Fibroblast of lung (primary cell): ENCODE measurements at regions not wholly inside any gene's neighbourhood (a gene's known extent, or its start where the extent isn't known, plus 50 kb on each side); places are given as distances from the start of the nearest gene placed in this dataset.

ENCODE experiments used
- EZH2 ChIP-seq: IDR thresholded peaks from 2 replicates; pipeline ENCODE4 v1.5.1; 2012; ENCODE audit warnings: low read length, control low read depth, mild to moderate bottlenecking; ENCODE audit errors: missing control alignments
- TF ChIP-seq, protein P1 (sequence below), 2 donors: IDR thresholded peaks in 1 of 2; conservative IDR thresholded peaks in 1 of 2; 1 replicate in 1 of 2; 2 replicates in 1 of 2; pipeline ENCODE4 v1.5.1; 2011 to 2012; ENCODE audit warnings: low read length in 2 of 2, control low read depth in 1 of 2, inconsistent platforms in 1 of 2, low read depth in 1 of 2, mild to moderate bottlenecking in 1 of 2

DNA sequence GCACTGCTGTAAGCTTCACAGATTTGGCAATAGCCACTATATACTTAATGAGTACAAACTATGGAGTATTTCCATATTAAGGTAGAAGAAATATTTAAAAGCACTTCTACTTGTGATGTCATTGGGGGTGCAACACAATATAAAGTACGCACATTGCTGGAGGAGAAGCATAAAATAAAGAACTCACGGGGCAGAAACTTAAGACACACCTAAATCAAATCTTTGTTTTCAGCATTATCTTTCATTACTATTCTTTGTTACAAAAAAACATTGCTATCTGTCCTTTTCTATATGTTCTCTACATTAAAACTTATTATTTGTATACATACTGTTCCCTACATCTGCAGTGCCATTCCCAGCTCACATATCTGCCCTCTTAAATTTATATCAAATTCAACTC lies 93.3 kb upstream of the VPREB1 start:
- TF ChIP-seq, protein P1, sequence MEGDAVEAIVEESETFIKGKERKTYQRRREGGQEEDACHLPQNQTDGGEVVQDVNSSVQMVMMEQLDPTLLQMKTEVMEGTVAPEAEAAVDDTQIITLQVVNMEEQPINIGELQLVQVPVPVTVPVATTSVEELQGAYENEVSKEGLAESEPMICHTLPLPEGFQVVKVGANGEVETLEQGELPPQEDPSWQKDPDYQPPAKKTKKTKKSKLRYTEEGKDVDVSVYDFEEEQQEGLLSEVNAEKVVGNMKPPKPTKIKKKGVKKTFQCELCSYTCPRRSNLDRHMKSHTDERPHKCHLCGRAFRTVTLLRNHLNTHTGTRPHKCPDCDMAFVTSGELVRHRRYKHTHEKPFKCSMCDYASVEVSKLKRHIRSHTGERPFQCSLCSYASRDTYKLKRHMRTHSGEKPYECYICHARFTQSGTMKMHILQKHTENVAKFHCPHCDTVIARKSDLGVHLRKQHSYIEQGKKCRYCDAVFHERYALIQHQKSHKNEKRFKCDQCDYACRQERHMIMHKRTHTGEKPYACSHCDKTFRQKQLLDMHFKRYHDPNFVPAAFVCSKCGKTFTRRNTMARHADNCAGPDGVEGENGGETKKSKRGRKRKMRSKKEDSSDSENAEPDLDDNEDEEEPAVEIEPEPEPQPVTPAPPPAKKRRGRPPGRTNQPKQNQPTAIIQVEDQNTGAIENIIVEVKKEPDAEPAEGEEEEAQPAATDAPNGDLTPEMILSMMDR (conservative IDR thresholded peaks at IDR 0.05 in 1 of 2, IDR thresholded peaks at IDR 0.05 in 1 of 2; ENCODE audit: low read depth in 1 of 2, low read length in 2 of 2), result no peak
- TF ChIP-seq EZH2, result no peak
